Natural killer cell (primary cell): ENCODE measurements at regions not wholly inside any gene's neighbourhood (a gene's known extent, or its start where the extent isn't known, plus 50 kb on each side); places are given as distances from the start of the nearest gene placed in this dataset.

Source experiments
- ATAC-seq, 3 donors: fragments of 150-1000 bp in 2 of 3; fragments of 200-7000 bp in 1 of 3; cut with Tn5 transposase; 1 replicate in 1 of 3; 2 replicates in 2 of 3; pipeline ENCODE4 v1.10.0; 2021; ENCODE audit warnings: mild to moderate bottlenecking in 2 of 3, moderate library complexity in 2 of 3
- DNase-seq, 2 donors: peaks; one replicate each; pipeline versions ENCODE4 v3.0.0 to v3.0.0-alpha.2; 2013 to 2021; ENCODE audit warnings: mixed read lengths in 1 of 2
- H3K27ac ChIP-seq: one replicate; pipeline ENCODE4 v1.5.1; 2013; ENCODE audit warnings: mild to moderate bottlenecking, low read length
- H3K27me3 ChIP-seq: one replicate; pipeline ENCODE4 v1.6.1; 2013; ENCODE audit warnings: low read length; ENCODE audit not compliant: control insufficient read depth, insufficient read depth
- H3K36me3 ChIP-seq: one replicate; pipeline ENCODE4 v1.6.1; 2013; ENCODE audit warnings: low read length; ENCODE audit not compliant: control insufficient read depth, insufficient read depth
- H3K4me1 ChIP-seq: one replicate; pipeline ENCODE4 v1.6.1; 2013; ENCODE audit warnings: low read length; ENCODE audit not compliant: control insufficient read depth, insufficient read depth
- H3K4me3 ChIP-seq: one replicate; pipeline ENCODE4 v1.5.1; 2013; ENCODE audit warnings: low read length
- H3K9me3 ChIP-seq: one replicate; pipeline ENCODE4 v1.6.1; 2013; ENCODE audit warnings: low read length; ENCODE audit not compliant: control insufficient read depth, insufficient read depth
- H3K27ac Mint-ChIP-seq, 2 donors: one replicate each; pipeline ENCODE4 v1.8.0; 2022; ENCODE audit warnings: mild to moderate bottlenecking in 2 of 2, mixed read lengths in 2 of 2, moderate library complexity in 1 of 2
- H3K27me3 Mint-ChIP-seq, 2 donors: one replicate each; pipeline ENCODE4 v1.8.0; 2022; ENCODE audit warnings: low read depth in 2 of 2, mixed read lengths in 2 of 2
- H3K36me3 Mint-ChIP-seq: one replicate; pipeline ENCODE4 v1.8.0; 2022; ENCODE audit warnings: mixed read lengths
- H3K4me1 Mint-ChIP-seq, 2 donors: one replicate each; pipeline ENCODE4 v1.8.0; 2022; ENCODE audit warnings: mixed read lengths in 2 of 2
- H3K4me3 Mint-ChIP-seq: one replicate; pipeline ENCODE4 v1.8.0; 2022; ENCODE audit warnings: mild to moderate bottlenecking, moderate library complexity, mixed read lengths
- H3K9me3 Mint-ChIP-seq, 2 donors: one replicate each; pipeline ENCODE4 v1.8.0; 2022; ENCODE audit warnings: mixed read lengths in 2 of 2
- WGBS: methylation state at CpG from one replicate; pipeline ENCODE4 v1.1.7; 2013; ENCODE audit warnings: missing lambda C conversion rate; ENCODE audit not compliant: insufficient coverage; 5-methylcytosine and 5-hydroxymethylcytosine counted together
- intact Hi-C: fragments of 100-400 bp; cut with micrococcal nuclease; formaldehyde crosslinking; loops from one replicate; pipeline ENCODE4 v1.14.2; 2022
- TF ChIP-seq, protein P1 (sequence below): fragments of 200-600 bp; IDR thresholded peaks from one replicate; pipeline ENCODE4 v1.8.0; 2022; ENCODE audit warnings: antibody characterized with exemption

DNA sequence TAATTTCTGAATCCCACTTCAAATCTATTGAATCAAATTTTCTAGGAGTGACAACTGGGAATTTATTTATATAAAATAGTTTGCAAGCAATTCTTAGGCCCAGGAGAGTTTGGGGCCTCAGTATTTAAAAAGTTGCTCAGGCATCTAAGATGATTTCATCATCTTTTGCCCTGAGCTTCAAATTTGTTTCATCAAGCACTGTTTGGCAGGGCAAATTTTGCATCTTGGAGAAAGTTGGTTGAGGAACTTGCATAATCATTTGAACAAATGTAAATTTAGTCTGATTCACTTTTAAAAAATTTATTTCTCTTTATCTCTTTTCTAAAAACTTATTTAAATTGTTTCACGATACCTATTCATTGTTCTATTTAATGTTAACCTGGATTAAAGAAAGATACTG lies 702.8 kb downstream of the SI start:
- DNase-seq = no peak
- H3K27me3 Mint-ChIP-seq = no peaks in the 10 kb centered on the region
- peaks cover 4% of the 10 kb centered on the region for H3K9me3 ChIP-seq
- H3K4me3 ChIP-seq = no peak overlapping the region
- no peaks in the 10 kb centered on the region for H3K36me3 Mint-ChIP-seq
- no peak overlapping the region for H3K4me3 Mint-ChIP-seq
- WGBS = no CpG with 5 or more reads among the region's 1 CpG
- intact Hi-C loops = no loop called here
- peaks cover 5 to 9% of the 10 kb centered on the region in 2 donors for H3K9me3 Mint-ChIP-seq
- H3K27me3 ChIP-seq = no peaks in the 10 kb centered on the region
- TF ChIP-seq, protein P1, sequence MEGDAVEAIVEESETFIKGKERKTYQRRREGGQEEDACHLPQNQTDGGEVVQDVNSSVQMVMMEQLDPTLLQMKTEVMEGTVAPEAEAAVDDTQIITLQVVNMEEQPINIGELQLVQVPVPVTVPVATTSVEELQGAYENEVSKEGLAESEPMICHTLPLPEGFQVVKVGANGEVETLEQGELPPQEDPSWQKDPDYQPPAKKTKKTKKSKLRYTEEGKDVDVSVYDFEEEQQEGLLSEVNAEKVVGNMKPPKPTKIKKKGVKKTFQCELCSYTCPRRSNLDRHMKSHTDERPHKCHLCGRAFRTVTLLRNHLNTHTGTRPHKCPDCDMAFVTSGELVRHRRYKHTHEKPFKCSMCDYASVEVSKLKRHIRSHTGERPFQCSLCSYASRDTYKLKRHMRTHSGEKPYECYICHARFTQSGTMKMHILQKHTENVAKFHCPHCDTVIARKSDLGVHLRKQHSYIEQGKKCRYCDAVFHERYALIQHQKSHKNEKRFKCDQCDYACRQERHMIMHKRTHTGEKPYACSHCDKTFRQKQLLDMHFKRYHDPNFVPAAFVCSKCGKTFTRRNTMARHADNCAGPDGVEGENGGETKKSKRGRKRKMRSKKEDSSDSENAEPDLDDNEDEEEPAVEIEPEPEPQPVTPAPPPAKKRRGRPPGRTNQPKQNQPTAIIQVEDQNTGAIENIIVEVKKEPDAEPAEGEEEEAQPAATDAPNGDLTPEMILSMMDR = no peak
- H3K36me3 ChIP-seq = no peaks in the 10 kb centered on the region
- H3K27ac Mint-ChIP-seq = no peak overlapping the region
- no peak for ATAC-seq
- no peak overlapping the region for H3K27ac ChIP-seq
- no peaks in the 10 kb centered on the region for H3K4me1 Mint-ChIP-seq
- H3K4me1 ChIP-seq = no peaks in the 10 kb centered on the region

DNA sequence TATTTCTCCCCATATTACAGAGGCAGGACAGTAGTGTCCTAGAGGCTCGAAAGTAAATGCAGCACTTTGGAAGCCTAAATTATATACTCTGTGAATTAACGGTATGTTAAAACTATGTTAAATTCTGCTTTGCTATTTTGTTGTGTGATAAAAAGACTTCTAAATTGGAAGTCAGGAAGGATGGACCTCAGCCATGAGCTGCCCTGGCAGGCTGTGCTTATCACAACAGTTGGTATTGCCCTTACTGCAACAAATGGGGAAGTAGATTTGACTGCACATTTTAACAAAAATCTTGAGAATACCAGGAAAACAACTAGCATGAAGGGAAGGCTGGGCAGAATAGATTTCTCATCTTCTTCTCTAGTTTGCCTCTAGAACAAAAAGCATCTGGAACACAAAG lies 706.6 kb downstream of the SI start:
- DNase-seq (no peak), ATAC-seq (no peak)
- TF ChIP-seq, protein P1 = no peak
- intact Hi-C loops = no loop called here
- Mint-ChIP-seq H3K36me3 (no peaks in the 10 kb centered on the region), H3K27ac (no peak overlapping the region), H3K4me3 (no peak overlapping the region), H3K9me3 (peaks cover 9% of the 10 kb centered on the region in 2 donors), H3K4me1 (no peaks in the 10 kb centered on the region), H3K27me3 (no peaks in the 10 kb centered on the region)
- H3K27ac ChIP-seq = no peak overlapping the region
- H3K9me3 ChIP-seq = peaks cover 4% of the 10 kb centered on the region
- H3K4me1 ChIP-seq = no peaks in the 10 kb centered on the region
- no peak overlapping the region for H3K4me3 ChIP-seq
- WGBS = 88% methylated on average over 1 of the region's 2 CpGs
- H3K27me3 ChIP-seq = no peaks in the 10 kb centered on the region
- H3K36me3 ChIP-seq = no peaks in the 10 kb centered on the region

DNA sequence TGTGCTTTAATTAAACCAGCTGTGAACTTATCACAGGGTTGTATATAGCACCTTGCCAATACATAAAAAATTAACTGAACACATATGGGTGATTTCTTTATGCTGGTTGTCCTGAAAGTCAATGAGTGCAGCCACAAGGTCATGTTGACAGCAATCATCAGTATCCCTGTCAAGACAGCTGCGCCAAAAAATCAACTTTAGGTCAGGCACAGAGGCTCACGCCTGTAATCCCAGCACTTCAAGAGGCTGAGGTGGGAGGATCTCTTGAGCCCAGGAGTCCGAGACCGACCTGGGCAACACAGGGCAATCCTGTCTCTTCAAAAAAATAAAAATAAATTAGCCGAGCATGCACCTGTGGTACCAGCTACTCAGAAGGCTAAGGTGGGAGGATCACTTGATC lies 707.3 kb downstream of the SI start:
- ATAC-seq (no peak), DNase-seq (no peak)
- no peaks in the 10 kb centered on the region for H3K36me3 ChIP-seq
- peaks cover 9 to 11% of the 10 kb centered on the region in 2 donors for H3K9me3 Mint-ChIP-seq
- 67% methylated on average over 5 of the region's 5 CpGs for WGBS
- H3K36me3 Mint-ChIP-seq = no peaks in the 10 kb centered on the region
- H3K27ac ChIP-seq = no peak overlapping the region
- H3K27ac Mint-ChIP-seq = no peak overlapping the region
- no peak overlapping the region for H3K4me3 ChIP-seq
- intact Hi-C loops = no loop called here
- TF ChIP-seq, protein P1 = no peak
- H3K9me3 ChIP-seq = peaks cover 4% of the 10 kb centered on the region
- no peaks in the 10 kb centered on the region for H3K4me1 ChIP-seq
- H3K4me1 Mint-ChIP-seq = no peaks in the 10 kb centered on the region
- no peak overlapping the region for H3K4me3 Mint-ChIP-seq
- H3K27me3 ChIP-seq = no peaks in the 10 kb centered on the region
- no peaks in the 10 kb centered on the region for H3K27me3 Mint-ChIP-seq

DNA sequence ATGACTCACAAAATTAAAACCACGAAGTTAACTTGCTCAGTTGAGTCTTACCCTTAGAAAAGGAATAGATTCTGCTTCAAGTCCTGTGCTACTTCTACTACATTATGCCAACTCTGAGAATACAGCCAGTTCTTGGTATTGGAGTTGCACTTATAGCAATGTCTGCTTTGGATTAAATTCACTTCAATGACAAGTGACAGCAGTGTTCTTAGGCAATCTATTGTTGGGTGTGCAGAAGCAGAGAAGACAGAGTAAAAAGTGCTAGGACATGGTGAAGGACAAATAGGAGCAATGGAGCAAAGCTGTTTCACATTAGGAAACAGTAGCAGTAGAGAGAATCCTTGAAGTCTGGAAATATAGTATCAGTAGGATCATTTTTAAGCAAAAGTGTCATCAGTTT lies 713.1 kb downstream of the SI start:
- H3K4me1 ChIP-seq = no peaks in the 10 kb centered on the region
- no peak overlapping the region for H3K4me3 ChIP-seq
- H3K27me3 ChIP-seq = no peaks in the 10 kb centered on the region
- no peak overlapping the region for H3K27ac ChIP-seq
- Mint-ChIP-seq H3K4me3 (no peak overlapping the region), H3K4me1 (no peaks in the 10 kb centered on the region), H3K36me3 (no peaks in the 10 kb centered on the region), H3K27me3 (no peaks in the 10 kb centered on the region), H3K27ac (no peak overlapping the region), H3K9me3 (peaks cover 6 to 8% of the 10 kb centered on the region in 2 donors)
- WGBS = 91% methylated on average over 1 of the region's 1 CpG
- no peak for ATAC-seq
- H3K36me3 ChIP-seq = no peaks in the 10 kb centered on the region
- no peak for DNase-seq
- intact Hi-C loops = no loop called here
- TF ChIP-seq, protein P1 = no peak
- H3K9me3 ChIP-seq = no peaks in the 10 kb centered on the region
